ENCODE measurements at regions not wholly inside any gene's neighbourhood (a gene's known extent, or its start where the extent isn't known, plus 50 kb on each side); places are given as distances from the start of the nearest gene placed in this dataset.
"Not testable (repeated sequence)": the region's sequence is repeated elsewhere in the genome, so short reads cannot be mapped to it uniquely, and the experiment has no call there.

DNA sequence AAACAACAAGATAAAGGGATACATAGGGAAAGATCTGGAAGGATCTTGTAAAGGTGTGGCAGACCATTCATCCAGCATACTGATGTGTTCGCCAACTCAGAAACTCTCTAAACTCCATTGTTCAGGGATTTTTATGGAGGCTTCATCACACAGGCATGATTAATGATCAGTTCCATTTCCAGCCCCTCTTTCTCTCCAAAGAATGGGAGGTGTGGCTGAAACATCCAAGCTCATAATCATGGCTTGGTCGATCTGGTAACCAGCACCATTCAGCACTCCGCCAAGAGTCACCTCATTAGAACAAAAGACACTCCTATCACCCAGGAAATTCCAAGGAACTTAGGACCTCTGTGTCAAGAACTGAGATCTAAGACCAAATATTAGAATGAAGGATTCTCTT lies 180.6 kb upstream of the RNPC3 start:
- DNase-seq, result no peak

DNA sequence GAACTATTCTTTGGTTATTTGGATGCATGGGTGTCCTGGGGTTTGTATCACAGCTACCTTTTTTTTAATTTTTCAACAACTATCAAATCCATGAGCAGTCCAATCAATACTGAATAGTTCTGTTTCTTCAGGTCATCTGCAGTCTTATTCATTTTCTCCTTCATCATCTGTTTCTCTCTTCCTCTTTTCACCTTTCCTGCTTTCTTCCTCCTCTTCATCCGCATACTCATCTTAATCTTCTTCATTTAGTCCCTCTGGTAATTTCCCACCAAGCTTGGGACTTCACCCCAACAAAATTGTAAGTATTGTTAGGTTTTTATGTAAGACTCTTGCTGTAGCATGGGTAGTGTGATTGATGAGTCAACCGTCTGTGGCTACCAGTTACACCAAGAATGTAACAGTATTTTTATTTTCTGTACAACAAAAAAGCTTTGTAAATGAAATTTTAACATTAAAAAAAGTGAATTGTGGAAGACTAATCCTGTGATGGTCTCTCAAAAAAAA lies 184.1 kb upstream of the RNPC3 start:
- DNase-seq, result no peak

DNA sequence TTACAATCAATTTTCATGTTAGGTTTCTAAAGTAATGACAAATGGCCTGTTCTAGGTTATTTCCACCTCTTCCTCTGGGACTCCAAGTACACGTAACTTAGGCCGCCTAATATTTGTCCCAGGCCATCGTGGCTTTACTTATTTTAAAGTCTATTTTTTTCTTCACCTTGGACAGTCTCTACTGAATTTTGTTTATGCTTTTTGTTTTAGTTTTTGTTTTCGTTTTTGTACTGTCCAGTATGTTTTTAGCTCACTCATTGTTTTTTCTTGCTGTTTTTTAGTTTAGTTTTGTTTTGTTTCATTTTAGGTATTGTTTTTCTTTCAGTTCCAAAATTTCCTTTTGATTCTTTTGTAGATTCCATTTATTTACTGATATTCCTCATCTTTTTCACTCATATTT lies 187.7 kb upstream of the RNPC3 start:
- no peak for DNase-seq

DNA sequence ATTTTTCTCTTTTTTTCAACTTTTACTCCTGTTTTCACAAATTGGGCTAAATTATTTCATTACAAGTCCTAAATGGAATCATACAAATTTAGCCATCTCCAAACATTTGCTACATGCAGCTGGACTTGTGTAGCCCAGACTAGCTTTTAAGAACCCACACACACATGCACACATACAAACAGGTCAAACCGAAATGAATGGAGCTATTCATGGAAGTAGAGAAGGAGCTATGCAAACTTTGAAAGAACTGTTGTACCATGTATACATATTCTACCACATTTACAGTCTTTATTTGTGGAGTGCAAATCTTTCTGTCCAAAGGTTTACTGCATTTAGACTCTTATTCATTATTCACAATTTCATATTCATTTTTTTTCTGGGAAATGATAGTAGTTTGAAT lies 189.1 kb upstream of the RNPC3 start:
- peak; percentile 2 for DNase-seq

DNA sequence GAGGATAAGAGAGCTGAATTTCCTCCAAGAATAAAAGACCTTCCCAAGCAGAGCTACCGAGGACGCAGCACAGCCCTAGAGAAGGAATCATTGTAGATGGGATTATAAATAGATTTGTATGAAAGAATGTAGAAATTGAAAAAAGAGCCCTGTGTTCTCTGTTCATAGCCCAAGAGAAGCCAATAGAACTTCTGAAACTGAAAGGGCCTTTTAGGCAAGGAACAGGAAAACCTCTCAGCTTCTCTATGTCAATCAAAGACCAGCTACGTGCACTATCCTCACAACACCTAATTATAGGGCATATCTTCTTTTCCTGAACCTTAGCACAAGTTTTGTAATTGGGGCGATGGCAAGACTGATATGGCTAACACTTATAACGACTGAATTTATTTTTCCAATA lies 192.4 kb upstream of the RNPC3 start:
- DNase-seq, result peak; percentile 1

DNA sequence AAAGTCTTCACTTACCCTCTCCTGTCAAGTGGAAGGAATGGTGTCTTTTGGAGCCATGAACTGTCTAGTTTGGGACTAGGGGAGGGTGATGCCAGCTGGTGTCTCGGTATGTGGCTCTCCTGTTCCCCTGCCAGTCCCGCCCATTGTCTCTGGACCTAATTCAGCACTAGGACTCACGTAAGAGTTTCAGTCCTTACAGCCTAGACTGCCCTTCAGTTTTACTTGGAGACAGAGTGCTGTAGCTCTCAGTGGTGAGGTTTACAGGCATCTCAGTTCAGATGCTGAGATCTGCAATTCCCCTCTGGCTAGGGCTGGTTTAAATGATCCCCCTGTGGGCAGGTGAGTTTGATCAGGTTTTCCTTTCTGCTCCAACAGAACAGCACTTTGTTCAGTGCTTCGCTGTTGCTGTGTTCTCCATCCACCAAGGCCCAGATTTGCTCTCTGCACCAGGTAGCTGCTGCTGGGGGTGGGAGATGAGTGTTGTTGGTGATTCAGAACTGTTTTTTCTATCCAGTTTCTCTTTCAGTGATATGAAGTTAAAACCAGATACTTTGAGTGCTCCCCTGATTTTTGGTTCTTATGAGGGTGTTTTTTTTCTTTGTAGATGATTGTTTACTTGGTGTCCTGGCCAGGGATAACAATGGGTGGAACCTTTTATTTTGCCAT lies 198.3 kb upstream of the RNPC3 start:
- no peak for DNase-seq

DNA sequence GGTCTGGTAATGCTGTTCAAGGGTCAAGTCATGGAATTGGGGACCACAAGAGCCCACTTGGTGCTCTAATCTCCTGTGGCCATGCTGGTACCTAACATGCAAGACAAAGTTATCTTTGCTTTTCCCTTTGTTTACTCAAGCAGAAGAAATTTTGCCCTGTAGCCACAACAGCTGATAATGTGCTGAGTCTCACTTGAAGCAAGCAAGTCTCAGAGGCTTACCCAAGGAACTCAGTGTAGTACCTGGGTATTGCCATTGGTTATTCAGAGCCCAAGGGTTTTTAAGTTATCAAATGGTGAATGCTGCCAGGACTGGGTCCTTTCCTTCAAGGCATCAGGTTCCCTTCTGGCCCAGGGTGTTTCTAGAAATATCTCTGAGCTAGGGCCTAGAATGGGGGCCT lies 198.9 kb upstream of the RNPC3 start:
- DNase-seq, result no peak

DNA sequence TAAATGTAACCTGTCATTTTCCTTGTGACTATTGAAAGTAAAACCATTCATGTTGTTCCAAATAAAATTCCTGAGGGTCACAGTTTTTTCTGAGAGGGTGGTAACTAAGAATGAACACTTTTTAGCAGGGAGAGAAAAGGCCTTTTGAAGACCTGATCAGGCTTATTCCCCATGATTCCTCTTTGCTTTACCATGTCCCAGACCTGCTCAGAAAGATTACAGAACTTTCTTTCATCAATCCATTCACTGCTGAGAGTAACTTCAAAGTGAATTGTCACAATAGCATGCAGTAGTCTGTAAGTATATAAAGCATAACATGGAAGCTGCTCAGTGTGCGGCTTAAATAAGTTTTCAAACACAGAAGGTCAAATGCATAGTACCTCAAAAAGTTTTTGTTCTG lies 201.5 kb upstream of the COL11A1 start:
- DNase-seq, result no peak

DNA sequence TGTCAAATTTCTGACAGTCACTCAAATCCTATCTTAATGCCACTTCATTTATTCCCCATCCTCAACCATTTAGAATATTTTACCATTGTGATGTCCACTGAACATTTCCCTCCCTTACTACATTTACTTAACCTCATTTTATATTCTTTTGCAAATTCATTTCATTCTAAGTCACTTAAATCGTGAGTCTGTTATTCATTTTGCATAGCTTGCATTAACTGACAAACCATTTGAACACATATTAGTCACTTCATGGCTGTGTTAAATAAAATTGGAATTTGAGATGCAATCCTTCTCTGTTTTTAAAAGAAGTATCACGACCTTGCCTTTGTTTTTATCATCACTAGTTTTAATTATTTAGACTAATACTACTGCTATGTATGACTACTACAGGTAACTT lies 199.4 kb upstream of the COL11A1 start:
- no peak for DNase-seq

DNA sequence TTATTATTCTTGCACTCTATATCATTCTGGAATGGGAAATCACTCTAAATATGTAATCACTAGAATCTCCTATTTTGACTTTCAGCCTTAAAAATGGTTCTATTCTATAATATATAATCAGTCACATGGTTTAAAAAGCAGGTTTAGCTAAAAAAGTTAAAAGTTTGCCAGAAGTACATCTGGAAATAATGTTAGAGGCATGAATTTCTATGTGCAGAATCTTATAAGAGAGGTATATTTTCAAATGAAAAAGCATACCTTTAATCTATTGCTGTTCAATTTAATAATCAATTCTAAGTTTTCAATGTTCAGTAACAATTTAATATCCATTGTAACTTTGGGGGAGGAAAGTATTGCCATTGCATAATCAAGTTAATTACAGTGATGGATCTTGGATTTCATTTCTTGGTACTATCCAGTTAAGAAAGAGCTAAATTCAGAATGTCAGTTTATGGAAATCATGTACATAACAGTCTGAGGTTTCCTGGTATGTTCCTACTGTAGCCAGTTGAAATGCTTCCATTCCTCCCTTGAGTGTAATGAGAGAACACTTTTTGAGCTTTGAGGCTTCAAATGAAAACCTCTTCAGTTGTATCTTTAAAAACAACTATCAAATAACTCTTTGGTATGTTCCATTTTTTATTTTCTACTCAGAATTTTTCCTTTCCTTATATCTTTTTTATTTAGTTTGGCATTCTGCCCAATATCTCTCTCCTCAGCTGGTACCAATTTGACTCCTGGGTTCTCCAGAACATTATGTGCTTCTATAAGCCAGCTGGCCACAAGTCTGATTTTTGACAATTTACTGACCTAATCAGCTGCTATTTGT lies 175.7 kb upstream of the COL11A1 start:
- no peak for DNase-seq

DNA sequence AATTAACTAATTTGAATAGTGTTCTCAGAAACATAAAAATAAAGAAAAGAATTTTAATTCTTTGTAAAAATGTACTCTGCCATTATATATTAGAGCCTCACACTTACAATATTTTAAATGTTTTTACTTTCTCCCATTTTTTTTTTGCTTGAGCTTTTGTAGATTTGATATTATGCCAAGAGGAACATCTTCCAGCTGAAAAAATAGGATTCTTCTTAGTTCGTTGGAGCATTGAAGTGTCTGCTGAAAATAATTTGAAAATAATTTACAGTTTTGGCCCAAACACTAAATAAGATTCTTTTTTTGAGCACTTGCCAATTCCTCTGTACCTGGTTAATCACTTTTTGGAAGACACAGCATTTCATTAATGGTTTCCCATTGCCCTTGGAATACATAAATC lies 175.0 kb upstream of the COL11A1 start:
- no peak for DNase-seq

DNA sequence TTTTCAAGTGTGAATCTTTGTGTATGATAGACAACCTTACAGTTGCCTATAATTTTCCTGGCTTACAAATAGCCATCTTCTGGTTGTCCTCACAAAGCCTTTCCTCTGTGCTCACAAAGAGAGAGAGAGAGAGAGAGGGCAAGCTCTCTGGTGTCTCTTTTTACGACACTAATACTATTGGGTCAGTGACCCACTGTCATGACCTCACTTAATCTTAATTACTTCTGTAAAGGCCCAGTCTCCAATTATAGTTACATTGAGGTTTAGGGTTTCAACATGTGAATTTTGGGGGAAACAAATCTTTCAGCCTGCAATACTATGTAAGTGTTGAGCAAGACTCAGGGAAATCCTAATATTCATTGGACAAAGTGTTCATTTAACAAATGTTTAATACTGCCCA lies 167.4 kb upstream of the COL11A1 start:
- DNase-seq, result no peak

DNA sequence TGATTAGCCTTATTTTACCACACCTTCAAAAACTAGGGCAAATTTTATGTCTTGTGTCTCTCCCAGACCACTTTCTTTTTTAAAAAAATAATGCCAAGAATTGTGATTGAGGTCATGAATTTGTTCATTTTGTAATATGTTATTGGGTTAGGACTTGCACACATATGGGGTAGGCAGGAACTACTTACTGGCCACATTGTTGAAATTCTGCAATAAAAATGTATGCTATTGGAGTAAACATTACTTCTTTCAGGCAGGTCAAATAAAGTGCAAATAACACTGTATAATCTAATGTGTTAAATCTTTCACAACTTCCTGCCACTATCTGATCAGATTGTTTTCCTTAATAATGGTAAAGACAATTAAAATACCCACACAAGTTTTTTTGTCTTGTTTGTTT lies 166.6 kb upstream of the COL11A1 start:
- DNase-seq, result no peak

DNA sequence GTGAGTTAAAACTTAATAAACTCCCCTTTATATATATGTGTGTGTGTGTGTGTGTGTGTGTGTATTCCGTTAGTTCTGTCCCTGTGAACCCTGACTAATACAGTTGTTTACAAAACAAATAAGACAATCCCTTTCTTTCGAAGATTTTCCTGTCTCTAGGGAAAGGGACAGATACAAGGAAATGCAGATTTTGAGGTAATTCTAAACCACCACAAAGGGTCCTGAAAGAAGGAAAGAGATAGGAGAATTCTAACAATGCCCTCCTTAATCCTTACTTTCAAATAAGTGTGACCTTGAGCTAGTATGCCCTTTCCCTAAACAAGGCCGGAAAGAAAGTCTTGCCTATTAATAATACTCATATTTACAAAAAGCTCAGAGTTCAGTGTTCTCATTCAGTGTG lies 164.8 kb upstream of the COL11A1 start:
- DNase-seq, result no peak

DNA sequence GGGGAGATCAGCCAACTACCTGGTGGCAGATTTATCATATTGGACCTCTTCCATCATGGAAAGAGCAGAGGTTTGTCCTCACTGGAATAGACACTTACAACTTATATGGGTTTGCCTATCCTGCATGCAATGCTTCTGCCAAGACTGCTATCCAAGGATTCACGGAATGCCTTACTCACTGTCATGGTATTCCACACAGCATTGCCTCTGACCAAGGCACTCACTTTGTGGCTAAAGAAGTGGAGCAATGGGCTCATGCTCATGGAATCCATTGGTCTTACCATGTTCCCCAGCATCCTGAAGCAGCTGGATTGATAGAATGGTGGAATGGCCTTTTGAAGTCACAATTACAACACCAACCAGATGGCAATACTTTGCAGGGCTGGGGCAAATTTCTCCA lies 163.1 kb upstream of the COL11A1 start:
- not testable (repeated sequence) for DNase-seq

DNA sequence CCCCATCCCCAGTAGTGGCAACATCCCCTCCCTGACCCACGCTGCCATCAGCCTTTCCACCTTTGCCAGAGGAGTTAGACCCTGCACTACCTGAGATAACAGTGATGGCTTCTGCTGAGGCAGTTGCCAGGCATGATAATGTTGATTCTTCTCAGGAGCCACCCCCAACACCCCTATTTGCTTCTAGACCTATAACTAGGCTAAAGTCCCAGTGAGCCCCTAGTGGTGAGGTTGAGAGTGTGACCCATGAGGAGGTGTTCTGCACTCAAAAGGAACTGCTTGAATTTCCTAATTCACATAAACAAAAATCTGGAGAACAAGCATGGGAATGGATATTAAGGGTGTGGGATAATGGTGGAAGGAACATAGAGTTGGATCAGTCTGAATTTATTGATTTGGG lies 159.6 kb upstream of the COL11A1 start:
- no peak for DNase-seq

DNA sequence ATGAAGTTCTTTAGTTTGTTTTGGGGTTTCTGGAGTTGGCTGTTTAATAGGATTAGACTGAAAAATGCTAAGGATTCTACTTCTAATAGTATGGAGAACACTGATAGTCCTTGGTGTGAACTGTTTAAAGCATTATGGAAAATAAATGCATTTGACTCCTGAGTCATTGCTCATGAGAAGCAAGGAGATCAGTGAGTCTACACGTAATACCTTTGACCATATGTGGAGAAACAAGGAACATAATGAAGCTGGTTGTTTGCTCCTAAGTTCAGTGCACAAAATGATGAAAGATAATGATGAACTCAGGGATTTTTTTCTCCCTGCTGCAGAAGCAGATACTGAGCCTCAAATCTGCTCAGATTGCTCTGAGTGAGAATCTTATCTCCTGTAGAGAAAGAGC lies 158.9 kb upstream of the COL11A1 start:
- DNase-seq, result no peak

DNA sequence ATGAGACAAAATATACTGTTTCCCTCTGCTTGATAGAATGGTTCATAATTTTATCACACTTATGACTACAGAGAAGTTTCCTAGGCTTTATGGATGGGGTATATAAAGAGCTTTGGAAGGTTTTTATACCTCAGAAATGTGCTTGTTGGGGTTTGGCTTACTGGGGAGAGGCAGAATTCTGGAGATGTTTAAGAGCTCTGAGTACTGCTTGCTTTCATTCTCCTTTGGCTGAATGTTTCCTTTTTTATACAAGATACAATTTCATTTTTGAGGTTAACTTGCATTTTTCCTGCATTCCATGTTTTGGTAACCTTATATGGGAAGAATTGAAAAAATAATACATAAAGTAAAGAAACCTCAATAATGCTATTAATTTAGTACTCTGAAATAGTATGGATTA lies 157.7 kb upstream of the COL11A1 start:
- DNase-seq, result no peak

DNA sequence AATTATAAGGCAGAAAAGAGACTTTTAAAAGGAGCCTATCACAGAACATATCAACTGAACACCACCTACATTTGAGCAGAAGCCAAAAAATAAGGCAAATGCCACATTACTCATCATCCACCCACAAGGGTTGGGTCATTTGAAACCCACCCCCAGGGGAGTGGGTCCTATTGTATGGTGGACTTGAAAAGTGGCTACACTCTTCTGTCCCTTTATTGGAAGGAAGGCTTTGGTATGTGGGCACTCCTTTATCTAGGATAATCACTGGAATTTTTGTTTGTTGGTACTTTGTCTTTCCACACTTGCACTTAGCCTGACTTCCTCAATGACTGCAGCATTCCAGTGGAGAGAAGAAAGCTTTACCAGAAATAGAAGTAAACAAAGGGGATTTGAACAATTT lies 157.2 kb upstream of the COL11A1 start:
- DNase-seq, result no peak

DNA sequence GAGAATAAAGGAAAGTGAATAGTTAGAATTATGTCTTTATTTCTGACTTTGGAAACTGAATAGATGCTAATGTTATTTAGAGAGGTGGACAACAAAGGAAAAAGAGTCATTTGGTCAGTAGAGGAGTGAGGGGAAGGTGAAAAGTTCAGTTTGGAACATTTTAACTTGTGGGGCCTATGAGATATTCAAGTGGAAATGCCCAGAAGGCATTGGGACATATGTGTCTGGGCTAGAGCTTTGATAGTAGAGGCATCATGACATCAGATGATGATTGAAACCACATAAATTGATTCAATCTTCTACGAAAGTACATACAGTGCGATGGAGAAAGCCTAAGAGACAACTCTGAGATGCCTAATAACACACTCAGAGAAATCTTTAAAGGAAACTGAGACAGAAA lies 151.7 kb upstream of the COL11A1 start:
- DNase-seq, result no peak

DNA sequence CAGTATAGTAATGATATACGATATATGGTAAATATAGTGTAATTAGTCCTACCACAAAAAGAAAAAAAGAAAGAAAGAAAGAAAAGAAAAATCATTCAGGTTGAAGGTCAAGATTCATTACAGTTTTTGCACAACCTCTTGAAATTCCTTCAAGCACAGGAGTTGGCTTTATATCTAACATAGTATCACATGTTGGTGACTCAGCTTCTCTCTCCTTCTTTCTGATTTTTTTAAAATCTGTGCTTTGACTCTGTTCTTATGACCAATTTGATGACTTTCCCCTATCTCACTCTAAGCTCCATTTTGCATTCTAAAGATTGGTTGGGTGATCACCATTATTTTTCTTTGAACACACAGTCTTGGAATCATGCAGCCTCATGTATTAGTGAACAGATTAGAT lies 148.2 kb upstream of the COL11A1 start:
- no peak for DNase-seq

DNA sequence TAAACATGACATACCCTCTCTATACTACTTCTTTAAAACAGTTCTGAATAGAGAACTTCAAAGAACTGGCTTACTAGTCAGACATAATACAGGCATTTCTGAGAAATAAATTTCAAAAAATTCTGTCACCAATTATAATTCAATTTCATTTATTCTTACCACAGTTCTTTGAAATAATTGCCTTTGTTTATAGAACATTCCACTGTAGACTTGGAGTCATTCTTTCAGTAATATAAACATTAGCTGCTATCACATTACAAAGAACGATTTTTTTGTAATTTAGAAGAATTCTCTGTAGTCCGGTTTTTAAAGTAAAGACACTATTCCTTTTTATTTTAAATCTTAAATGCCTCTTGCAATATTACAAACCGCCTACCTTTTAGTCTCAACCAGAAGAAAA lies 146.4 kb upstream of the COL11A1 start:
- no peak for DNase-seq

DNA sequence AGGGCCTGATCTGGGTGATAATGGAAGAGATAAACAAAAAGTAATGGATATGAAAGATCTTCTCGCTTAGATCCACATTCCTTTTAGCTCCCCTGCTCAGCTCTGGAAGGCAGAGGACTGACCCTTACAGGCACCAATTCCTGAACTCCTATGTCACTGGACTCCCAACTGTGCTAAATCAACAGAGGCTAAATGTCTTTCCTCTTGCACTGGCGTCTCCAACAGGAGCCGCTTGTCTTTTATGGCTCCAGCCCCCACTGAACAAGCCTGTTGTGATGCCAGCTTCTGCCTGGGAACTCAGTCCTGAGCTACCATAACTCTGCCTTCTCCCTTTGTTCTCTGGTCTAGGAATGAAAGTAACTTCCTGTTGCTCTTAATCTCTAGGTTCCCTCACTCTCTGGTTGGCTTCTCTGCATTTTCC lies 142.1 kb upstream of the COL11A1 start:
- no peak for DNase-seq

DNA sequence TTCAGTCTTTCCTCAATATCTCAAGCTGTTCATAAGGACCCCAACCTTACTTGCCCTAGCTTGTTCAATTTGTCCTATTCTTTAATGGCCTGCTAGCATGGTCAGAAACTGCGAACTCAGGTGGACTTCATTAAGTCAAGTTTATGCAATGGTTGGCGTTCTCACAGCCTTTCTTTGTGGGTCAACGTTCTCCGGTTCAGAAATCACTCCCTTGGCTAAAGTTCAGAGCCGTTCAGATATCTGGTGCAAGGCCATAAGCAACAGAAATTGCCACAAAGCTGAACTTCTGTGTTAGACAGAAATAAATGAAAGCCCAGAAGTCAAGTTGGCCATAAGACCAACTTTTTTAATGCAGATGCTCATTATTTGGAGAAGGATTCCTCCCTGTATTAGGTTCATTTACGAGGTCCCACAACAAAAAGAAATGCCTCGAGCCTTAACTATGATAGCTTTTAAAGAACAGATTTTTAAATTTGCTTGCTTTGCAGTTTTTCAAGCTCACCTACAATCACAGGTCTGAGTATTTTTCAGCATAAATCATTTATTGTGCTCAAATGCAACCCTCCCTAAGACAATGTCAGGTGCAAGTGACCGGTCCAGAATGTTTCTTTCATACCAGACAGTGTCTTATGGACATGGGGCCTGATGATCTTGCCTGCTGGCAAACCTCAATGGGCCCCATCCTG lies 140.2 kb upstream of the COL11A1 start:
- DNase-seq, result no peak
